Hepatocyte (in vitro differentiated cells): ENCODE measurements at regions not wholly inside any gene's neighbourhood (a gene's known extent, or its start where the extent isn't known, plus 50 kb on each side); places are given as distances from the start of the nearest gene placed in this dataset.

ENCODE experiments used
- CTCF ChIP-seq: fragments of 200-600 bp; sonication (generic); IDR thresholded peaks from 2 replicates; pipeline ENCODE4 v1.5.1; 2016; ENCODE audit warnings: antibody characterized with exemption, mild to moderate bottlenecking; ENCODE audit not compliant: poor library complexity
- EZH2 ChIP-seq: fragments of 200-600 bp; sonication (generic); IDR thresholded peaks from 2 replicates; pipeline ENCODE4 v1.6.1; 2016; ENCODE audit warnings: antibody characterized with exemption, mild to moderate bottlenecking, borderline replicate concordance

- TF ChIP-seq CTCF: no peak
- no peak for TF ChIP-seq EZH2
These were observed 222.3 kb upstream of the KIF2A start for GRCh38 chr5:62083661-62084060.
